A673 (cell line): ENCODE measurements at regions not wholly inside any gene's neighbourhood (a gene's known extent, or its start where the extent isn't known, plus 50 kb on each side); places are given as distances from the start of the nearest gene placed in this dataset.

ENCODE experiments used
- BruUV-seq: library from RNA; stranded (reverse); fragments of 400-500 nt; replicated peaks from 2 replicates; lab custom pipeline; 2021; lab: Mats Ljungman, UMichigan
- CTCF ChIA-PET: fragments of 300-600 bp; sonication (Branson Sonifier 250); formaldehyde crosslinking; loops from one replicate; lab custom pipeline; 2022; ENCODE audit warnings: antibody characterized with exemption; lab: Charles Lee
- POLR2A ChIA-PET: fragments of 300-600 bp; sonication (Branson Sonifier 250); formaldehyde crosslinking; loops from one replicate; lab custom pipeline; 2022; ENCODE audit warnings: antibody characterized with exemption; ENCODE audit not compliant: low non-redundant PET; lab: Charles Lee
- DNase-seq: peaks from one replicate; pipeline ENCODE4 v3.0.0-alpha.2; 2015; ENCODE audit warnings: low spot score
- H3K27ac ChIP-seq: fragments of 200-600 bp; sonication (generic); 2 replicates; pipeline ENCODE4 v1.5.1; 2016; ENCODE audit warnings: mixed run types, low read depth, mild to moderate bottlenecking, mixed read lengths, antibody characterized with exemption, low read length; ENCODE audit not compliant: poor library complexity, severe bottlenecking
- H3K27me3 ChIP-seq: fragments of 200-600 bp; sonication (generic); replicated peaks from 2 replicates; pipeline ENCODE4 v1.6.1; 2017; ENCODE audit warnings: mixed run types, low read depth, mild to moderate bottlenecking, mixed read lengths, antibody characterized with exemption, low read length; ENCODE audit not compliant: insufficient read depth, poor library complexity
- H3K36me3 ChIP-seq: fragments of 200-600 bp; sonication (generic); 2 replicates; pipeline ENCODE4 v1.6.1; 2016; ENCODE audit warnings: mixed run types, mild to moderate bottlenecking, mixed read lengths, antibody characterized with exemption, low read length; ENCODE audit not compliant: insufficient read depth, poor library complexity, severe bottlenecking
- H3K4me1 ChIP-seq: fragments of 200-600 bp; sonication (generic); 2 replicates; pipeline ENCODE4 v1.6.1; 2017; ENCODE audit warnings: mixed run types, mild to moderate bottlenecking, mixed read lengths, antibody characterized with exemption, low read length; ENCODE audit not compliant: insufficient read depth, poor library complexity, severe bottlenecking
- H3K4me3 ChIP-seq: fragments of 200-600 bp; sonication (generic); 2 replicates; pipeline ENCODE4 v1.5.1; 2016; ENCODE audit warnings: low read depth, mixed run types, mild to moderate bottlenecking, mixed read lengths, low read length; ENCODE audit not compliant: poor library complexity, severe bottlenecking
- H3K9me3 ChIP-seq: fragments of 200-600 bp; sonication (generic); 2 replicates; pipeline ENCODE4 v1.6.1; 2016; ENCODE audit warnings: mixed run types, low read depth, mild to moderate bottlenecking, mixed read lengths, antibody characterized with exemption, low read length; ENCODE audit not compliant: poor library complexity, severe bottlenecking
- CTCF ChIP-seq: fragments of 300-800, 200-600 bp; sonication (generic); conservative IDR thresholded peaks from 2 replicates; pipeline ENCODE4 v1.5.1; 2017; ENCODE audit warnings: low read depth, mild to moderate bottlenecking, antibody characterized with exemption, low read length, moderate library complexity, mixed read lengths
- EZH2 ChIP-seq: fragments of 200-600 bp; sonication (generic); IDR thresholded peaks from 2 replicates; pipeline ENCODE4 v1.6.1; 2017; ENCODE audit warnings: borderline replicate concordance, low read depth, mild to moderate bottlenecking, mixed read lengths, antibody characterized with exemption, low read length; ENCODE audit not compliant: poor library complexity, severe bottlenecking
- intact Hi-C: fragments of 100-400 bp; cut with micrococcal nuclease; formaldehyde crosslinking; loops from one replicate; pipeline ENCODE4 v1.10.0; 2022; ENCODE audit not compliant: unreplicated experiment

GRCh38 chr2:5799348-5799747 lies 107.2 kb downstream of the SOX11 start:
- Histone ChIP-seq H3K9me3 (peaks cover 6% of the 10 kb centered on the region), H3K27ac (no peak overlapping the region), H3K4me3 (no peak overlapping the region), H3K4me1 (no peaks in the 10 kb centered on the region), H3K27me3 (no peaks in the 10 kb centered on the region), H3K36me3 (no peaks in the 10 kb centered on the region)
- CTCF ChIA-PET: no interaction called here
- no peak for DNase-seq
- POLR2A ChIA-PET: no interaction called here
- BruUV-seq: no TSS peak
- TF ChIP-seq EZH2 (no peak), CTCF (no peak)
- intact Hi-C loops: no loop called here

- no TSS peak for BruUV-seq
- intact Hi-C loops: no loop called here
- H3K4me3 ChIP-seq: no peak overlapping the region
- TF ChIP-seq CTCF (no peak), EZH2 (no peak)
- H3K27me3 ChIP-seq: no peaks in the 10 kb centered on the region
- no peaks in the 10 kb centered on the region for H3K36me3 ChIP-seq
- DNase-seq: peak; percentile 69
- peaks cover 6% of the 10 kb centered on the region for H3K9me3 ChIP-seq
- POLR2A ChIA-PET: no interaction called here
- no peak overlapping the region for H3K27ac ChIP-seq
- H3K4me1 ChIP-seq: no peaks in the 10 kb centered on the region
- CTCF ChIA-PET: no interaction called here
These were observed 111.4 kb downstream of the SOX11 start for GRCh38 chr2:5803547-5803946.

GRCh38 chr2:5818961-5819600 lies 126.9 kb downstream of the SOX11 start:
- H3K27ac ChIP-seq: no peak overlapping the region
- H3K27me3 ChIP-seq: no peaks in the 10 kb centered on the region
- H3K4me1 ChIP-seq: no peaks in the 10 kb centered on the region
- TF ChIP-seq CTCF: no peak
- TF ChIP-seq EZH2: no peak
- H3K4me3 ChIP-seq: no peak overlapping the region
- BruUV-seq: no TSS peak
- intact Hi-C loops: no loop called here
- ChIA-PET POLR2A (no interaction called here), CTCF (no interaction called here)
- DNase-seq: no peak
- no peaks in the 10 kb centered on the region for H3K9me3 ChIP-seq
- no peaks in the 10 kb centered on the region for H3K36me3 ChIP-seq
